ENCODE measurements at regions not wholly inside any gene's neighbourhood (a gene's known extent, or its start where the extent isn't known, plus 50 kb on each side); places are given as distances from the start of the nearest gene placed in this dataset.
"Not testable (repeated sequence)": the region's sequence is repeated elsewhere in the genome, so short reads cannot be mapped to it uniquely, and the experiment has no call there.

DNA sequence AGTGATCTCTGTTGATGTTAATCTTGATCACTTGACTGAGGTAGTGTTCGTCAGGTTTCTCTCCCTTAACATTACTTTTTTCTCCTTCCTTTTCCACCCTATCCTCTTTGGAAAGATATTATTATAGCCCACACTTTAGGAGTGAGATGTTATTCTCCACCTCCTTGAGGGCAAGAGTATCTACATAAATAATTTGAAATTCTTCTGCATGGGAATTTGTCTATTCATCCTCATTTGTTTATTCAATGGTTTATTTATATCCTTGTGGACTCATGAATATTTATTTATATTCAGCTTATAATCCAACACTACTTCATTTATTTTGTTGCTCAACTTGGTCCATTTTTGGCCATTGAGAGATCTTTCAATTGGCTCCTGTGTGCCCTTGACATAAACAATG lies 750.4 kb downstream of the EPHA4 start:
- no peak for DNase-seq (ENCODE audit: extremely low spot score)
- TF ChIP-seq, protein P1, sequence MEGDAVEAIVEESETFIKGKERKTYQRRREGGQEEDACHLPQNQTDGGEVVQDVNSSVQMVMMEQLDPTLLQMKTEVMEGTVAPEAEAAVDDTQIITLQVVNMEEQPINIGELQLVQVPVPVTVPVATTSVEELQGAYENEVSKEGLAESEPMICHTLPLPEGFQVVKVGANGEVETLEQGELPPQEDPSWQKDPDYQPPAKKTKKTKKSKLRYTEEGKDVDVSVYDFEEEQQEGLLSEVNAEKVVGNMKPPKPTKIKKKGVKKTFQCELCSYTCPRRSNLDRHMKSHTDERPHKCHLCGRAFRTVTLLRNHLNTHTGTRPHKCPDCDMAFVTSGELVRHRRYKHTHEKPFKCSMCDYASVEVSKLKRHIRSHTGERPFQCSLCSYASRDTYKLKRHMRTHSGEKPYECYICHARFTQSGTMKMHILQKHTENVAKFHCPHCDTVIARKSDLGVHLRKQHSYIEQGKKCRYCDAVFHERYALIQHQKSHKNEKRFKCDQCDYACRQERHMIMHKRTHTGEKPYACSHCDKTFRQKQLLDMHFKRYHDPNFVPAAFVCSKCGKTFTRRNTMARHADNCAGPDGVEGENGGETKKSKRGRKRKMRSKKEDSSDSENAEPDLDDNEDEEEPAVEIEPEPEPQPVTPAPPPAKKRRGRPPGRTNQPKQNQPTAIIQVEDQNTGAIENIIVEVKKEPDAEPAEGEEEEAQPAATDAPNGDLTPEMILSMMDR (IDR thresholded peaks at IDR 0.05; ENCODE audit: control extremely low read depth, extremely low read depth, low read depth, missing control alignments), result no peak
- CTCF ChIA-PET, result no interaction called here
- POLR2A ChIA-PET, result no interaction called here

DNA sequence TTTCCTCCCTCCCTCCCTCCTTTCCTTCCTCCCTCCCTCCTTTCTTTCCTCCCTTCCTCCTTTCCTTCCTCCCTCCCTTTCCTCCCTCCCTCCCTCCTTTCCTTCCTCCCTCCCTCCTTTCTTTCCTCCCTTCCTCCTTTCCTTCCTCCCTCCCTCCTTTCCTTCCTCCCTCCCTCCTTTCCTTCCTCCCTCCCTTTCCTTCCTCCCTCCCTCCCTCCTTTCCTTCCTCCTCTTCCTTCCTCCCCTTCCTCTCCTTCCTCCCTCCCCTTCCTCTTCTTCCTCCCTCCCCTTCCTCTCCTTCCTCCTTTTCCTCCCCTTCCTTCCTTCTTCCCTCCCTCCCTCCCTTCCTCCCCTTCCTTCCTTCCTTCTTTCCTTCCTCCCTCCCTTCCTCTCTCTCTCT lies 748.5 kb downstream of the EPHA4 start:
- POLR2A ChIA-PET; DNase-seq (ENCODE audit: extremely low spot score): not testable (repeated sequence)
- CTCF ChIA-PET, result interaction anchor here (1.0 kb wide), 1 partner anchor 21 kb away, joined by 3 read pairs; no protein-coding TSS in a partner anchor

DNA sequence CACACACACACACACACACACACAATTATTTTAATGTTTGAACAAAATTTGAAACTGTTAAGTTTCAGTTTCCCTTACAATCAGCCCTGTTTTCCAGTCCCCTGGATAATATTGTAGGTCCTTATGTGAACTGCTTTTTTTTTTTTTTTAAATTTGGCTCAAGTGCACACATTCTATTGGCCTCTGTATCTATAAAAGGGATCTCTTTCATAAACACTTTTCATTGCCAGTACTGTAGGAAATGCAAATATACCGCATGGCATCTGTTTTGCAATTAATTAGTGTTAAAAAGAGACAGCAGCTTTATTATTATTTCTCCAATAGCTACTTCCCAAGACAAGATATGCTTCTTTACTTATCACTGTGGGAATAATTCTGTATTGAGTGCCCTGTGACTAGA lies 738.7 kb downstream of the EPHA4 start:
- DNase-seq (ENCODE audit: extremely low spot score), result no peak
- TF ChIP-seq, protein P1 (IDR thresholded peaks at IDR 0.05; ENCODE audit: control extremely low read depth, extremely low read depth, low read depth, missing control alignments), result no peak
- POLR2A ChIA-PET, result no interaction called here
- CTCF ChIA-PET, result no interaction called here

DNA sequence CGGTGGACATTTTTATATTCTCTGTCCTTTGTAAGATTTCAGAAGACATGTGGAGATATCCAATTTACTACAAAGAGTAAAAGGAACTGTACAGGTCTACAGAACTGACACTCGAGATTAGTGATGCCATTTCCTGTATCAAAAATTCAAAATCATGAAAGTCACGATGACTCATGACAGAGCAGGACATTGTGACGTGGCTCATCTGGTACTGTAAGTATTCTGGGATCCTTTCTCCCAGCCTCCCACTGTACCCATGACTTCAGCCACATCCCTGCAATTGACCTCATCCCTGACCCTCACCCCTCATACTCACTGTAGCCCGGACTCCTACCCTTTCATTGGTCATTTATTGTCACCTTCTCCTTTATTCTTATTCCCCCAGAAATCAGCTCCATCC lies 736.5 kb downstream of the EPHA4 start:
- POLR2A ChIA-PET, result no interaction called here
- CTCF ChIA-PET, result no interaction called here
- TF ChIP-seq, protein P1 (IDR thresholded peaks at IDR 0.05; ENCODE audit: control extremely low read depth, extremely low read depth, low read depth, missing control alignments), result no peak
- no peak for DNase-seq (ENCODE audit: extremely low spot score)

DNA sequence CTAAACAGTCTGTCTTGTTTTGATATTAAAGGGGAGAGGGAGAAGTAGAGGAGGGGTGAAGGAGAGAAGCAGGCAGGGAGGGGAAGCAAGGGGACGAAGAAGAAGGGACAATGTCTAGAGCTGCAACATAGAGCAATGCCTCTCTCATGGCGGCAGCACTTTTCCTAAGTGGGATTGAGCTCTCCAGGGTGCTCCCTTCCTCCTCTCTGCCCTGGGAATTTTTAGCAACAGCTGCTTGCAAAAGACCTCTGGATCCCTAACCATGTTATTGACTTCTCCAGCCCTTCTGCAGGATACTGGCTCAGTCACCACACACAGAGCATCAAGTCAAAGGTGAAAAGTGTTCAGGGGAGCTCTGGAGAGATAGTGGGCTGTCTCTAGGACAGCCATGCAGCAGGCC lies 734.9 kb downstream of the EPHA4 start:
- CTCF ChIA-PET, result no interaction called here
- POLR2A ChIA-PET, result no interaction called here
- DNase-seq (ENCODE audit: extremely low spot score), result no peak
- TF ChIP-seq, protein P1 (IDR thresholded peaks at IDR 0.05; ENCODE audit: control extremely low read depth, extremely low read depth, low read depth, missing control alignments), result no peak

DNA sequence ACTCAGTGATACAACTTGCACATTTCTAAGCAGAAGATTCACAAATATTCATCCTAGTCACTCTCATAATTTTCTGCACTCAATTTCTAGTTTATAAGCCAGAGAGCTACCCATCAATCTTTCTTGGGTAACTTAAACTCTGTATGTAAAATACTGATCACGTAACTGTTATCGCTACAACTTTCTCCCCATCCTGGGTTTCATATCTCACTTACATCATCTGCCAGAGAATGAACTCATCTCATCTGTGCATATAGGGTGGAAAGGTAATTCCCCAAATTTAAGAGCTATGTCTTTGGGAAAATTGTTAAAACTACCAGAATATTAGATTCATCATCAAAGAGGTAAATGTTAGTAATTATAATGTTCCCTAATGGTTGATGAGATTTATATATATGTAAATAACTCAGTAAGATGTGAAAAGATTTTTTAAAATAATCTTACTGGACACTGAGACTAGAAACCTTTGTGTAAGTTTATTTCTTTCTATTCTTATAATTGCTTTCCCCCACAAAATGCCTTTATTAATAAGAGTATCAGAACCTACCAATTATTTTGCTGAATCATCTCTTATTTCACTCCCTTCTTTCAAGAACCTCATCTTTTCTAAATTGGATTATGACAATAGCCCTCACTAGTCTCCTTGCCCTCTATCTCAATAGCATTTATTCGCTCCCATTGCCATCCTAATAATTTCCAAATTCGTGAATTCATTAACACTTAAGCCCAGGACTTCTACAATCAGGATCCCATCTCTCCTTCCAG lies 729.0 kb downstream of the EPHA4 start:
- DNase-seq (ENCODE audit: extremely low spot score), result no peak
- TF ChIP-seq, protein P1 (IDR thresholded peaks at IDR 0.05; ENCODE audit: control extremely low read depth, extremely low read depth, low read depth, missing control alignments), result no peak
- ChIA-PET POLR2A (no interaction called here), CTCF (no interaction called here)

DNA sequence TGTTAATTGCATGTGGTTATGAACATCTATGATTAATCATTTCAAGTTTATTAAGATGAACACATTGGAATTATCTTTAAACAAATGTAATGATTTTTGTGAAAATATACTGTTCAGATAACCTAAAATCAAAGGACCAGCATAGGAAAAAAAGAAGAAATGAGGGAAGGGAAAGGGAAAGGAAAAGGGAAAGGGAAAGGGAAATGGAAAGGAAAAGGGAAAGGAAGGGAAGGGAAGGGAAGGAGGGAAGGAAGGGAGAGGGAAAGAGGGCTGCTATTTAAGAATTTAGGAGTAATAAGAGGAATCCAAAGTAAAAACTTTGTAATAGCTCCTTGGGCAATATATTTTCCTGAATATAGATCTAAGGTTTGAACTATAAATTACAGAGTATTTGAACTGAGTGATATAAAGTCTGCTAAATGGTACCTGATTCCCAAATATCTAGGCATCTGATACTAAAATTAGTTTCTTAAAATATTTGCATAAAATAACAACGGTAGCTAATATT lies 726.3 kb downstream of the EPHA4 start:
- ChIA-PET POLR2A (no interaction called here), CTCF (no interaction called here)
- no peak for DNase-seq (ENCODE audit: extremely low spot score)
- TF ChIP-seq, protein P1 (IDR thresholded peaks at IDR 0.05; ENCODE audit: control extremely low read depth, extremely low read depth, low read depth, missing control alignments), result no peak

Data from GM10248 (cell line).